ENCODE measurements at regions not wholly inside any gene's neighbourhood (a gene's known extent, or its start where the extent isn't known, plus 50 kb on each side); places are given as distances from the start of the nearest gene placed in this dataset.

- TF ChIP-seq EZH2phosphoT487 (IDR thresholded peaks at IDR 0.05; ENCODE audit: borderline replicate concordance) (no peak), CTCF (conservative IDR thresholded peaks at IDR 0.05; ENCODE audit: low read length) (no peak)
Observed at GRCh38 chr3:87494264-87494663, 217.9 kb upstream of the POU1F1 start.
